ENCODE measurements at regions not wholly inside any gene's neighbourhood (a gene's known extent, or its start where the extent isn't known, plus 50 kb on each side); places are given as distances from the start of the nearest gene placed in this dataset.

DNA sequence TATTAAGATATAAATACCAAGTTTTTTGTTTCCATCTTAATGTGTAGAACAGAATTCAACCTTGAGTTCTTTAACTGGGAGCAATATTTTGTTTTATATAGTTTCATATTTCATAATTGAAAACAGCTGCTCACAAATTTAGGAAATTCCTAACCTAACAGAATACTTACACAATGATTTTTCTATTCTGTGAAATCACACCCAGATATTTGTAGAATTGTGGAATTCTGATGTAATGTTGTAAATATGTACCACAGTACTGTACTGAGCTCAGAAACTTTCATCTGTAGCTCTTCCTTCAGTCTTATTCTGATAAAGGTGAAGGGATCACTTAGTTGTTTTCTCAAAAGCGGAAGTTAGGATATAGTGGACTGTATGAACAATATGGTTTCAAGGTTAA lies 143.4 kb upstream of the GLI3 start:
- TF ChIP-seq, protein P1, sequence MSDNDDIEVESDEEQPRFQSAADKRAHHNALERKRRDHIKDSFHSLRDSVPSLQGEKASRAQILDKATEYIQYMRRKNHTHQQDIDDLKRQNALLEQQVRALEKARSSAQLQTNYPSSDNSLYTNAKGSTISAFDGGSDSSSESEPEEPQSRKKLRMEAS (IDR thresholded peaks at IDR 0.05; ENCODE audit: low read depth): no peak
- no peak for TF ChIP-seq SMC3 (IDR thresholded peaks at IDR 0.05; ENCODE audit: low read depth, low read length)
- no peak for TF ChIP-seq EZH2phosphoT487 (IDR thresholded peaks at IDR 0.05; ENCODE audit: borderline replicate concordance, low read depth)
- TF ChIP-seq, protein P2, sequence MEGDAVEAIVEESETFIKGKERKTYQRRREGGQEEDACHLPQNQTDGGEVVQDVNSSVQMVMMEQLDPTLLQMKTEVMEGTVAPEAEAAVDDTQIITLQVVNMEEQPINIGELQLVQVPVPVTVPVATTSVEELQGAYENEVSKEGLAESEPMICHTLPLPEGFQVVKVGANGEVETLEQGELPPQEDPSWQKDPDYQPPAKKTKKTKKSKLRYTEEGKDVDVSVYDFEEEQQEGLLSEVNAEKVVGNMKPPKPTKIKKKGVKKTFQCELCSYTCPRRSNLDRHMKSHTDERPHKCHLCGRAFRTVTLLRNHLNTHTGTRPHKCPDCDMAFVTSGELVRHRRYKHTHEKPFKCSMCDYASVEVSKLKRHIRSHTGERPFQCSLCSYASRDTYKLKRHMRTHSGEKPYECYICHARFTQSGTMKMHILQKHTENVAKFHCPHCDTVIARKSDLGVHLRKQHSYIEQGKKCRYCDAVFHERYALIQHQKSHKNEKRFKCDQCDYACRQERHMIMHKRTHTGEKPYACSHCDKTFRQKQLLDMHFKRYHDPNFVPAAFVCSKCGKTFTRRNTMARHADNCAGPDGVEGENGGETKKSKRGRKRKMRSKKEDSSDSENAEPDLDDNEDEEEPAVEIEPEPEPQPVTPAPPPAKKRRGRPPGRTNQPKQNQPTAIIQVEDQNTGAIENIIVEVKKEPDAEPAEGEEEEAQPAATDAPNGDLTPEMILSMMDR (IDR thresholded peaks at IDR 0.05): no peak
- no peak for TF ChIP-seq CHD2 (IDR thresholded peaks at IDR 0.05; ENCODE audit: low read length, partially characterized antibody)
- TF ChIP-seq POLR2AphosphoS5 (IDR thresholded peaks at IDR 0.05; ENCODE audit: low read depth, low read length): no peak
- TF ChIP-seq TAF1 (IDR thresholded peaks at IDR 0.05; ENCODE audit: borderline replicate concordance, low read depth, low read length): no peak
- TF ChIP-seq EP300 (IDR thresholded peaks at IDR 0.05; ENCODE audit: borderline replicate concordance in 1 of 2, low read depth in 1 of 2, low read length in 1 of 2): no peak
- TF ChIP-seq, protein P3, sequence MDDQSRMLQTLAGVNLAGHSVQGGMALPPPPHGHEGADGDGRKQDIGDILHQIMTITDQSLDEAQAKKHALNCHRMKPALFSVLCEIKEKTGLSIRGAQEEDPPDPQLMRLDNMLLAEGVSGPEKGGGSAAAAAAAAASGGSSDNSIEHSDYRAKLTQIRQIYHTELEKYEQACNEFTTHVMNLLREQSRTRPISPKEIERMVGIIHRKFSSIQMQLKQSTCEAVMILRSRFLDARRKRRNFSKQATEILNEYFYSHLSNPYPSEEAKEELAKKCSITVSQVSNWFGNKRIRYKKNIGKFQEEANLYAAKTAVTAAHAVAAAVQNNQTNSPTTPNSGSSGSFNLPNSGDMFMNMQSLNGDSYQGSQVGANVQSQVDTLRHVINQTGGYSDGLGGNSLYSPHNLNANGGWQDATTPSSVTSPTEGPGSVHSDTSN (IDR thresholded peaks at IDR 0.05): no peak
- no peak for TF ChIP-seq RAD21 (IDR thresholded peaks at IDR 0.05; ENCODE audit: low read length)
- no peak for TF ChIP-seq RFX5 (IDR thresholded peaks at IDR 0.05; ENCODE audit: low read length)

Measured in SK-N-SH (cell line).